ENCODE measurements at regions not wholly inside any gene's neighbourhood (a gene's known extent, or its start where the extent isn't known, plus 50 kb on each side); places are given as distances from the start of the nearest gene placed in this dataset.

DNA sequence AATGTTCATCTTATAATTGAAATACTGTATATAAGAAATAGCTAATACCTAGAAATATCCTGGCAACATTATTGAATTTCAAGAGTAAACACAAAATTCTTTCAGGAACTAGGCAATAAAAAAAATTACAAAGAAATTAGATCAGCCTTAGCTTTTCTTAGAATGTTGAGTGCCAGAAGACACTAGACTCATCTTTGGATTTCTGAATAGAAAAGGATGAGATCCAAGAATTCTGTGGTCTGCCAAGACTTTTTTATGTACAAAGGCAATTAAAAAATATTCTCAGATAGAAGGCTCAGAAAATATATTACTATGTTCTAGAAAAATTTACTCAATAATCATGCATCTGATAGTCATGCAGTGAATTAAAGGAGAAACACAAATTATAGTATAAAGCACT lies 294.5 kb upstream of the CDIN1 start:
- no peak for TF ChIP-seq CTCF (conservative IDR thresholded peaks at IDR 0.05 in 1 of 2, IDR thresholded peaks at IDR 0.05 in 1 of 2; ENCODE audit: low read depth in 1 of 2, low read length in 2 of 2)
- TF ChIP-seq EZH2 (IDR thresholded peaks at IDR 0.05; ENCODE audit: low read length, missing control alignments): no peak
